ENCODE measurements at regions not wholly inside any gene's neighbourhood (a gene's known extent, or its start where the extent isn't known, plus 50 kb on each side); places are given as distances from the start of the nearest gene placed in this dataset.

GRCh38 chr15:95120595-95120994 lies 889.2 kb downstream of the MCTP2 start:
- TF ChIP-seq CTCF (conservative IDR thresholded peaks at IDR 0.05; ENCODE audit: low read length) (no peak), EZH2phosphoT487 (IDR thresholded peaks at IDR 0.05; ENCODE audit: borderline replicate concordance) (no peak)
